ENCODE measurements at regions not wholly inside any gene's neighbourhood (a gene's known extent, or its start where the extent isn't known, plus 50 kb on each side); places are given as distances from the start of the nearest gene placed in this dataset.
"Not testable (repeated sequence)": the region's sequence is repeated elsewhere in the genome, so short reads cannot be mapped to it uniquely, and the experiment has no call there.

DNA sequence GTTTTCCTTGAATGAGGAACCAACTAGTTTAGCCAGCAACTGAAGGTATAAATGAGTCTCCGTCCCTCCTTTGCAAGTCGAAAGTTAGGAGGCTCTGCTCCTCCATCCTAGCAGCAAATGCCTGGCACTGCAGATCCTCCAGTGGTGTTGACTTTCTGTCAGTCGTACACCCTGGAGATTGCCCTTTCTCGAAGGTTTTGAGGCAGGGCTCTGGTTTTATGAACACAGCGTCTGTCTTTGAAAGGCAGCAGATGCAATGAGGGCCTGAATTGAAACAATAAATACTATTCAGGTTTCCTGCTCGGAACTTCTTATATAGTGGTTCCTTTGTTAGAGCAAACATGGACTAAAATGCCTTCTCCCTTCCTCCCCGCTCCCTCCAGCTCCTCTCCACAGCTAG lies 284.0 kb downstream of the TMEM38B start:
- DNase-seq (ENCODE audit: low read depth in 2 of 2), result no peak

DNA sequence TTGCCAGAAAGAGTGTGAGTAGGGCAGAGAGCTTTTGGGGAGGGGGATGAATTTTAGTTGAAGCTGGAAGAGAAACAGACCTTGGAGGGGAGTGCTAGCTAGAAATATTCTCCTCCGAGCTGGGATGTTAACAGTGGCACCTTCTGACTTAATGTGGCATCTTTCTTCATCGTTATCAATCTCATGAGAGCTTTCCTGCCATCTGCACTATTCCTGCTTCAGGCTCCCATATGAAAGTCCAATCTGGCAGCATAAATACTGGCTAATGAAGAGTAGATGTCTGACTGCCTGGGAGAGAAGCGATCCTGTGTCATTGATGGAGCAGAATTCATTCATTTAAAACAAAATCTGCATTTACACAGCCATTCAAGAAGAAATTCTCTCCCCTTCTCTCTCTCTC lies 284.5 kb downstream of the TMEM38B start:
- DNase-seq (ENCODE audit: low read depth in 2 of 2), result no peak

DNA sequence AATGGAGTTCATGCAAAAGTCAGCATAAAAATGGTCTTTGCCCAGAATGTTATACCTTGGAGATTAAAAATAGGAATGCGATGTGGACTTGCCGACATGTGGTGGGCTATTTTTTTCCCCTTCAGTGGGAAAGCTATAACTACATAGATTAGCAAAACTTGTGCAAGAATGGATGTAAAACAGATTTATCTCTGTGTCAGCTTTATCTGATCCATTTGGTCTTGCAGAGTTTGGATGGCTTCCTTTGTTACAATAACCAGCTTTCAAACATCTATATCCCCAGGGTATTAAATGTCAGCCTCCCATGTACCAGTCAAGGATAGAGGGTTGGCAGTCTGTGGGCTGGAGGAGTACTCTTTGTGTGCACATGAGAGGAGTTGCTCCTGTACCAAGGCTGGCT lies 284.9 kb downstream of the TMEM38B start:
- no peak for DNase-seq (ENCODE audit: low read depth in 2 of 2)

DNA sequence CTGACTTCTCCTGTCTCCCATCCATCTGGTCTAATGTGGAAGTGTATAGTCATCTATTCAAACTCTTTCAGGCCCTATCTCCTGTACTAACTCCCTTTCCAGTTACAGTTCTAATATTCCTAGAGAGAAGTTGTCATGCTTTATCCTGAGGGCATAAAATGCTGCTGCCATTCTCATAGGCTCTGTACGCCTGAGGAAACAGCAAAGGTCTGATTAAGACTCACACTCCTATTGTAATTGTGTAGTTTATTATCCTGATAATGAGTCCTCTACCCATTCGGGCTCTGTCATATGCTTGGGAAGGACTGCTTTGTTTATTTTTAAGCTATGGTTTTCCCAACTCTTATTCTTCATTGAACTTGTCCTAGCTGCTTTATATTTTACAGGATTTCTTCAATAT lies 290.4 kb downstream of the TMEM38B start:
- DNase-seq (ENCODE audit: low read depth in 2 of 2), result no peak

DNA sequence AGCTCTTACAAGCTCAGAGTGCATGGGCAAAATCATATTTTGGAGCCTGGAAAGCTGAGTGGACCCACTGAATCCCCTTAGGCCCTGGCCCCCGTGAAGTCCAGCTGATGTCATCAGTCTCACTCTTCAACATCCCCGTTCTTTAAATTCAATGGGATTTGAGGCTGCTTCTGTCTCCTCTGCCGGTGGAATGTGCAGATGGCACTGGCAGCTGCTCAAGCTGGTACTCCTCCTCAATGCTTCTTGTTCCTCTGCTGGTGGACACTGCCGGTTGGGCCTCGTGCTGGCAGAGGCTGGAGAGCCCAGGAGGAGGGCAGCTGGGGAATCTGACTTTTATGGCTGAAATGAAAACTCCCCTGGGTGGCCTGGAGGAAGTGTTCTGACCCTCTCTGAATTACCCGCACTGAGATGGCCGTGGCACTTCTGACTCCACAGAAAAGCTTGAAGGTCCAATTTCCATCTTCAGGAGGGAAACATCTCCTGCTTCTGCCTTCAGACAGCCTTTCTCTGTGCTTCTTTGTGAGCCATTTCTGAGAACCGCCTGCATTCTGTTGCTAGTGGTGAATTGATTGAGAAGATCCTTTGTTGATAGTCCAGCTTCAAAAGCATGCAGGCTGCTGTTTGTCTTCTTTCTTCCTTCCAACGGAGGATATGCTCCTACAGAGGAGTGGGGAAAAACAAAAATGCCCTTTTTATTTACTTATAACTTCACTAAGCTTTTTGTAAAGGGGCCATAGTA lies 298.9 kb downstream of the TMEM38B start:
- no peak for DNase-seq (ENCODE audit: low read depth in 2 of 2)

DNA sequence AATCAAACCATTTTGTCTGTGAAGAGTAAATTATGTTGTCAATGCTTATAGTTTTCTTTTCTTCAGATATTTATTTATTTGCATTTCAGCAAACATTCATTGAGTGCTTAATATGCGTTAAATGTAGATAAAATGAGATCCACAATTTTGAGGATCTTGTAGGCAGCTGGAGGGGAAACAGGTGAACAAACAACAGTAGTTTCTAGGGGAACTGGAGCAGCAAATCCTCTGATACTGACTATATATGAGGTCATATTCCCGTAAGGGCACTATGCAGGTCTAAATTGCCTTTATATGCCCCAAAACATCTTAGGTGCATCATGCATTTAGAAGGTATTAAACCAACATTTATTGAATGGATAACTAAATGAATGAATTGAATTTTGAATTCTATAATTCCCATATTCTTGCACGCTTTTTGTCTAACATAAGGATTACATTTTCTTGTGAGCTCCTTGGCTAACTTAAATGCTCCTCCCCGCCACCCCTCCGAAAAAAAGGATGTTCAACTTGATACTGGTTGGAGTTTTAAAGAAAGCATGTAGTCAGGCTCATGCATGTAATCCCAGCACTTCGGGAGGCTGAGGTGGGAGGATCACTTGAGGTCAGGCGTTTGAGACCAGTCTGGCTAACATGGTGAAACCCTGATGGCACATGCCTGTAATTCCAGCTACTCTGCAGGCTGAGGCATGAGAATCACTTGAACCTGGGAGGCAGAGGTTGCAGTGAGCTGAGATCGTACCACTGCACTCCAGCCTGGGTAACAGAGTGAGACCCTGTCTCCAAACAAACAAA lies 299.8 kb downstream of the TMEM38B start:
- DNase-seq (ENCODE audit: low read depth in 2 of 2), result no peak

DNA sequence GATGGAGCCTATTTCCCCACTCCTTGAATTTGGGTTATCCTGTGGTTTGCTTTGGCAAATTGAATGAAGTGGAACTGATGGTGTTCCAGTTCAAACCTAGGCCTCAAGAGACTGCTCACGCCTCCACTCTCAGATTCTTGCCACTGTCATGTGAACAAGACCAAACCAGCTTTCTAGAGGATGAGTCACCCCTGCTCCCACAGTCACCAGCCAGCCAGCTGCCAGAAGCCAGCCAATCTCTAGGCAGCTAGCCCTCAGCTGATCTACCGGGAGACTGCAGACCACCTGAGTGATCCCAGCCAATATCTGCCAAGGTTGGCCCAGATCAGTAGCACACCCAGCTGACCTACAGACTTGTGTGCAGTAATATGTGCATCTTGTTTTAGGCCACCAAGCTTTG lies 300.6 kb downstream of the TMEM38B start:
- no peak for DNase-seq (ENCODE audit: low read depth in 2 of 2)

DNA sequence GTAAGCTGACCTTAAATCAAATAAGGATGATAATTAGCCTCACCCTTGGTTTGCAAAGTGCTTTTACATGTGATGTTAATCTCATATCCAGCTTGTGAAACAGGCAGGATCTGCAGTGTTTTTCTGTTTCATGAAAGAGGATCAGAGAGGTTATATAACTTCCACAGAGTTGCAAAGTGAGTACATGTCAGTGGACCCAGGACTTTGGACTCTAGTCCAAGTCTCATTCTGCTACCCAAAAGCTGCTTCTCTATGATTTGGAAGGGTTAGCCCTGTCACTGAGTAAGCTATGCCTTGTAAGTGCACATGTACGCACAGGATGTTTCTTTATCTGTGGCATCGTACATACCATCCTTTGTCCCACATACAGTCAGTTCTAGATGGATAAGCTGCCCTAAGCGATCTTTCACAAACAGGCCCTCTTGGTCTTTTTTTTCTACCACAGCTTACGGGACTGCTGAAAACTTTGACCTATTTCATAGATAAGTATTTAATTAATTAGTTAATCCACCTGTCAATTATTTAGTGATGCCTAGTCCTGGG lies 322.9 kb downstream of the TMEM38B start:
- no peak for DNase-seq (ENCODE audit: low read depth in 2 of 2)

DNA sequence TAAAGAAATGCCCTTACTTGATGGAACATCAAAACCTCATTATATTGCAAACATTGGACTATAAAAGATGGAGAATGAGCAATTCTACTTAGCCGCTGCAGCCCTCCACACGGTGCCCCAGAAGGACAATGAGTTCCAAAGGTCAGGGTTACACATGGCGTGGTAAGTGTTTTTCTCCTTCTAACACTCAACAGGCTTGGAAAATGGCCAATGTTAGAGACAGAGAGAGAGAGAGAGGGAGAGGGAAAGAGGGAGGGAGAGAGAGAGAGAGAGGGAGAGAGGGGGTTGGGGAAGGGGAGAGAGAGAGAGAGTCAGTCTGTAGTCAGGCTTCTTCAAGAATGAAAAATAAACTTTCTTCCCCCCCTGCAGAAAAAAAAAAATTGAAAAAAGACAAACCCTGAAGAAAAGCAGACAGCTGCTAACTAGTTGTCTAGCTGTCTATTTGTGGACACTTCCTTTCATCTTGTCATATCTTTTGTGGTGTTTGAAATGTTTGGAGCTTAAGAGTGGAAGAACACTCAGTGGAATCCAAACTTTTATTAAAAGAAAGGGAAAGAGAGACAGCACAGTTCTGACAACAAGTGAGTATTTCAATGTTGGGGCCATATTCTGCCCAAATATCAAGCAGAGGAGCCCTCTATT lies 324.8 kb downstream of the TMEM38B start:
- DNase-seq (ENCODE audit: low read depth in 2 of 2), result no peak

DNA sequence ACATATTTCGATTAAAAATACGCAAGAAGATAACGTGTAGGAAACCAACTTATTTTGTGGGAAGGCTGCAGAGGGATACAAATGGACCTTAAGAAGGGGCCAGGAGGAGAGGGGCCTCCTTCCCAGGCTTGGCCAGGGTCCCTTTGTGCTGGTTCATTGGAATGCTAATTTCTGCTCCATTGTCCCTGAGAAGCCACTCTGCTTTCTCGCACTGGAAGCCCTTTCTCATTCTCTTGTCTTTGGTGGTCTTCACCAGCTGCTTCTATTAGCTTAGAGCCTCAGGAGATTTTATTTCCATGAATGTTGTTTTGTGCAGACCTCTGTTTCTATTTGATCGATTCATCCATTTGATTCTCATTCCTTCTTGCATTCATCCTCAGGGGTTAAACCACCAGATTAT lies 325.4 kb downstream of the TMEM38B start:
- no peak for DNase-seq (ENCODE audit: low read depth in 2 of 2)

DNA sequence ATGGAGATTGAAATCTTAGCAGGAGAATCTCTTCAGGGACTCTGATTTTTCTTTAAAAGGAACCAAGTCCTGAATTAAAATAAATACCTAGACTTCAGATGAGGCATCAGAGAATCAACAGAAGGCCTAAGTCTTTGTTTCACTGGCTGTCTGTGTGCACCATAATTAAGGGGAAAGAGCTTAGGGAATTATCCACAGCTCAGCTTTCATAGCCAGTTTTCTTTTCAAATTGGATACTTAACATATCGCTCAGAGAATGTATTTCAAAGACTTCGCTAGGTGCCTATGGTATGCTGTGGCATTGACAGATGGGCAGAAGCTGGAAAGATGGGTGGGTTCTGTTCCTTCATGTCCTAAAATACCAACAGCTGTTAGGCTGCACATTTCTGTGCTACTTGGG lies 325.8 kb downstream of the TMEM38B start:
- DNase-seq (ENCODE audit: low read depth in 2 of 2), result no peak

DNA sequence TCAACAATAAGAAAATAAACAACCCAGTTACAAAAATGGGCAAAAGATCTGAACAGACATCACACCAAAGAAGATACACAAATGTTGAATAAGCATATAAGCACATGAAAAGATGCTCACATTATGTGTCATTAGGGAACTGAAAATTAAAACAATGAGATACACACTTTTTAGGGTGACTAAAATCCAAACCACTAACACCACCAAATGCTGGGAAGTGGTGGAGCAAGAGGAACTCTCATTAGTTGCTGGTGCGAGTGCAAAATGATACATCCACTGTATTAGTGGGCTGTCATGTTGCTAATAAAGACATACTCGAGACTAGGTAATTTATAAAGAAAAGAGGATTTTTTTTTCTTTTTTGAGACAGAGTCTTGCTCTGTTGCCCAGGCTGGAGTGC lies 329.1 kb downstream of the TMEM38B start:
- no peak for DNase-seq (ENCODE audit: low read depth in 2 of 2)

DNA sequence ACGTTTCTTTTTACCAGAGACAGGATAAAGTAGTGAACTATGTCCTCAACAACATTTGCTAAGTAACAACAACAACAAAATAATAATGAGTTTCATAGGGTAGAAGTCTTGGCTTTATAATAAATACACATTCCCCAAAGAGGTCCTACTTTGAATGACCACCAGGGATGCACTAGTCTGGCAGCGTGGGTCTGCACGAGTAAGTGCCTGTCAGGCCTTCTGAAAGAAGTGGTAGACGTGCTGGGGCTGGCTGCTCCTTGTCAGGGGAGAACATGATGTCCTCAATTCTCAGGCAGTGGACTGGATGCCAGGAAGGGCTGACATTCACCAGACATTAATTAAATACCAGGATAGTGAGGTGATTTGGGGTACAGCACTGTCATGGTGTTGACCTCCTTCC lies 331.1 kb downstream of the TMEM38B start:
- DNase-seq (ENCODE audit: low read depth in 2 of 2), result no peak

DNA sequence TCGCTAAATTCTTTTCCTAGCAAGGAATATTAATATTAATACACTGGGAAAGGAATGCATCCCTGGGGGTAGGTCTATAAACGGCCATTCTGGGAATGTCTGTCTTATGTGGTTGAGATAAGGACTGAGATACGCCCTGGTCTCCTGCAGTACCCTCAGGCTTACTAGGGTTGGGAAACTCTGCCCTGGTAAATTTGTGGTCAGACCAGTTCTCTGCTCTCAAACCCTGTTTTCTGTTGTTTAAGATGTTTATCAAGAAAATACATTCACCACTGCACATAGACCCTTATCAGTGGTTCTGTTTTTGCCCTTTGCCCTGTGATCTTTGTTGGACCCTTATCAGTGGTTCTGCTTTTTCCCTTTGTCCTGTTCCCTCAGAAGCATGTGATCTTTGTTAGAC lies 335.8 kb downstream of the TMEM38B start:
- not testable (repeated sequence) for DNase-seq (ENCODE audit: low read depth in 2 of 2)

DNA sequence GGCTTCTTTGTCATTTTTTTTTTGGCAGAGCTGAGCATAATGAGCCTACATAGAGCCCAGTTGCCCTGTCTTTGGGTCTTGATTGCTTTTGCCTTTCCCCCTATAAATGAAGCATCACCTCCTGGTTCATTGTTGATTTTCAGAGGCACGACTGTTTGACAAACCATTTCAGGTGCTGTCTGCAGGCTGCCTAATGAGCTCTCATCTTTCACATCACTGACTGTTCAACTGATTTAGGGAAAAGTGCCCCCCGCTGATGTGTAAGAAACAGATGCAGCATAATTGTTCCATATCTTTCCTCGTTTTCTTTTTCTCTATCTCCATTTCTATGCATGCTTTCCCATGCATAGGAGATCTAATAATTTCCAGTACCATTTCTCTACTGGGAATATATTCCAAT lies 338.6 kb downstream of the TMEM38B start:
- no peak for DNase-seq (ENCODE audit: low read depth in 2 of 2)

DNA sequence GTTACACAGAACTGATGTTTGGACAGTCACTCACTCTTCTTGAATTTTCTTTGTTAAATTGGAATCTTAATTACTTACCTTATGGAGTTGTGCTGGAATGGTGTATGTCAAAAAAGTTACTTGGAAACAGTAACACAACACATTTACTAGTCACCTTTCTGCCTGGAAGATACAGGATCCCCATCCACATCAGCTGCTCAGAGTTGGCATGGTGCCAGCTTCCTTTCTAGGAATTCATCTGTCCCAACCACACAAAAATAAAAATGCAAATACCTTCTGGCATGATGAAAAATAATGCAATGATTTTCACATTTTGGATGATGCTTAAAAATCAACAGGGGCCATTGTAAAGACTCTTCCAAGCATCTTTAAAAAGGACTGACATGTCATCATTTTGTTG lies 341.5 kb downstream of the TMEM38B start:
- no peak for DNase-seq (ENCODE audit: low read depth in 2 of 2)

DNA sequence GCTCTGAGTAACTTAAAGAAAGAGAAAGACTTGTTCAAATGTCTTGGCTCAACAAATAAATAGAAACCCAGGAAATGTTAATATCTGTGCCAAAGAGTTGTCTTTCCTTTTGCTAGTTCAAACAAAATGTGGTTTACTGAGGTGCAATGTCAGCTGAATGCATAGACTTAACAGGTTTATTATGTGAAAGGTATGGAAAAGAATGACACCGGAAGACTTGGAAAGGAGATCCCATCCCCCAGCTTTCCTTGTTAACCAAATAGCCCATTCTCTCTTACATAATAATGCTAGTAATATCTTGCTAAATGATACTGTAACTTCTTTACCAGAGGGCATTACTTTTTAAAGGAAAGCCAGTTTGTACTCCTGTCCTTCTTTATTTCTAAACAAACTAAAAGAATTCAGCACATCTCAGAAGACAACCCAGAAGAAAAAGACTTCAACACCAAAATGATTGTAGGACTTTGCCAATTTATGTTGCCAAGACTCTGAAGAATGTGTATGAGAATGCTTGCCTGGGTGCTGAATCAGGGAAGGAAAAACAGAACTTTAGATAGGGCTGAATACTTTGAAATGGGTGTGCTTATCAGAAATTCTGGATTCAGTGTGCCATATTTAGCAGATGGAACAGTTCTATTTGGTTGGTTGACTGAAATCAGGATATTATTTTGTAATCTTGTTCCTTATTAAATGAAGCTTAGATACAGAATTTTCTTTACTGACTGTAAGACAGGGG lies 344.1 kb downstream of the TMEM38B start:
- no peak for DNase-seq (ENCODE audit: low read depth in 2 of 2)

DNA sequence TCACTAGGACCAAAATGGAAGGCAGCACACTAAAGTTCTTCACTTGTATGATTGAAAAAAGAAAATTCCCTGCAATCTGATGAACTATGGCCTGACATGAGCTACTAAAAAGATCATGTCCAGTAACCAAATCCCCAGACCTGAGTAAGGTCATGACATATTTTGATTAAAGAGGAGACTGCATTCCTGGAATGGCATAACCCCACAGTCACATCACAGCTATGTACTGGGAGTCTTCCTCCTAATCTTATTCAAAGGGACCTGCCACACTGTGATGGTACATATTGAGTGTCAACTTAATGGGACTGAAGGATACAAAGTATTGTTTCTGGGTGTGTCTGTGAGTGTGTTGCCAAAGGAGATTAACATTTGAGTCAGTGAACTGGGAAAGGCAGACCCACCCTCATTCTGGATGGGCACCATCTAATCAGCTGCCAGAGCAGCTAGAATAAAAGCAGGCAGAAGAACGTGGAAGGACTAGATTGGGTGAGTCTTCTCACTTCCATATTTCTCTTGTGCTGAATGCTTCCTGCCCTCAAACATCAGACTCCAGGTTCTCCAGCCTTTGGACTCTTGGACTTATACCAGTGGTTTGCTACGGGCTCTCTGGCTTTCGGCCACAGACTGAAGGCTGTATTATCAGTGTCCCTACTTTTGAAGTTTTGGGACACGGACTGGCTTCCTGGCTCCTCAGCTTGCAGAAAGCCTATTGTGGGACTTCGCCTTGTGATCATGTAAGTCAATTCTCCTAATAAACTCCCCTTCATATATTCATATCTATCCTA lies 345.0 kb downstream of the TMEM38B start:
- no peak for DNase-seq (ENCODE audit: low read depth in 2 of 2)

DNA sequence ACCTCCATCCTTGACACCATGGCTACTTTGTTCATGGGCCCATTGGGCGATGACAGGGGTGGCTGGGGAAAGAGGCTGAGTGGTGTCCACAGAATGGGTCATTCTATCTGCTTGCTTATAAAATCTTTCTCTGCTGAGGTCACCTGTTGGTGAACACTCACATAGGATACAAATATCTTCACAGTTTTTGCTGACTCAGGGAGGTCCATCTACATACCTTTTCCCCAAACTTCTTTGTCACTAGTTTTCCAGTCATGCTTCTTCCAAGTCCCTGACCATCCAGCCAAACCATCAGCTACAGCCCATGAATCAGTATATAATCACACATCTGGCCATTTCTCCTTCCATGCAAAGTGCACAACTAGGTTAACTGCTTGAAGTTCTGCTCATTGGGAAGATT lies 347.6 kb downstream of the TMEM38B start:
- DNase-seq (ENCODE audit: low read depth in 2 of 2), result not testable (repeated sequence)

DNA sequence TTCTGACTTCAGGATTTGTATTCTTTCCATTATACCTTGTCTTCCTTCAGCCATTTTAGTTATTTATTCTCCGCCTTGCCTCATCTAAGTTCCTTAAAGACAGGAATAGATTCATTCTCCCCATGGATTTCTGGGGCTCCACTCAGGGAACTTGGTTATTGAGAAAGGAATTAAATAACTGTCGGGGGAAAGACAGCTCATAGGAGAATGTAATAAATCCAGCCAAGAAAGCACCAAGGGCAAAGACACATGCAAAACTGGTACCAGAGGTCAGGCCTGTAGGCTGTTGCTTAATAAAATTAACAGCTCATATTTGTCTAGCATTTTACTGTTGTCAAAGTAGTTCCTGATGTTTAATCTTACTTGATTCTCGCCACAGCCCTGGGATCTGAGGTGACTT lies 357.2 kb downstream of the TMEM38B start:
- DNase-seq (ENCODE audit: low read depth in 2 of 2), result no peak

DNA sequence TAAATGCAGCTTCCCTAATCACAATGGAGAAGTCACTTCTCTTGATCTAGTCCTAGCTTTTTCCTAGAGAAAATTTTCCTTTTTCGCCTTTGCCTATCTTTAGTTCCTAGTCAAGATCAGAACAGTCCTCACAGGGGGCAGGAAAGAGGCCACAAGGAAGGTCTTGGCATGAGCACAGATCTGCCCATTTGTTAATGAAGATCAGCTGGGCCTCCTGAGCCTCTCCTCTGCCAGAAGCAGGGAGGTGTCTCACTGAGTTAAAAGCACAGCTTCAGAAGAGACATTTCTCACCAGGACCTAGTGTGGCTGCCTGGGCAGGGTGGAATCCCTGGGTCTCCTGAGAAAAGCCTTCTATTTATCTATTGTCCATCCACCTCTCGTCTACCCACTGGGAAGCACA lies 357.8 kb downstream of the TMEM38B start:
- DNase-seq (ENCODE audit: low read depth in 2 of 2), result no peak

Data from fibroblast of skin of left biceps (primary cell).